ENCODE measurements at regions not wholly inside any gene's neighbourhood (a gene's known extent, or its start where the extent isn't known, plus 50 kb on each side); places are given as distances from the start of the nearest gene placed in this dataset.

- intact Hi-C loops (cut with DNase I; ENCODE audit: low total_unique reads): no loop called here
Measured at GRCh38 chr13:78103936-78104335, 185.3 kb upstream of the EDNRB start.

DNA sequence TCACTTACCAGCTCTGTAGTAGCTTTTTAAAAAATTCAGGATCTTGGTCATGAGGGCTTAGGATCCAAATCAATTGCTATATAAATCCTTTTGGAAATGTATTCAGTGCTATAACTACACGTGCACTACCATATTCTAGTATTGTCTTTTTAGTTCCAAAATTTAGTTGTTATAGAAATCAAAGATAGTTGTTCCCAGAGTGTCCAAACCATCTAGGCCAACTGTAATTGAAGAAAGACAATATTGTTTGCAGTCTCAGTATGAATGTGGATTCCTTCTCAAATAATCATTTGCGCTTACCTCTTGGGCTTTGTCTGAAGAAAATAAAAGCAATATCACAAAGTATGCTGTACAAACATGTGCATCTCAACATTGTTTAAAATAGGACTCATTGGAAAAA, 184.1 kb upstream of the EDNRB start:
- no peak for DNase-seq
- Histone ChIP-seq H3K9me3 (no peaks in the 10 kb centered on the region), H3K36me3 (ENCODE audit: low read depth, missing control alignments) (no peaks in the 10 kb centered on the region), H3K27me3 (no peaks in the 10 kb centered on the region), H3K4me3 (no peak overlapping the region), H3K4me1 (no peaks in the 10 kb centered on the region), H3K27ac (no peak overlapping the region)
- TF ChIP-seq POLR2A (IDR thresholded peaks at IDR 0.05) (no peak), CTCF (IDR thresholded peaks at IDR 0.05) (no peak)
- intact Hi-C loops (cut with DNase I; ENCODE audit: low total_unique reads): no loop called here
- 81 to 83% methylated on average over 2 of the region's 2 CpGs for WGBS, 2 donors

More at GRCh38 chr13:78103936-78104335, 185.3 kb upstream of the EDNRB start:
- Histone ChIP-seq H3K9me3 (no peaks in the 10 kb centered on the region), H3K4me1 (no peaks in the 10 kb centered on the region), H3K27me3 (no peaks in the 10 kb centered on the region), H3K4me3 (no peak overlapping the region), H3K36me3 (ENCODE audit: low read depth, missing control alignments) (no peaks in the 10 kb centered on the region), H3K27ac (no peak overlapping the region)
- 97 to 99% methylated on average over 2 of the region's 2 CpGs for WGBS, 2 donors
- TF ChIP-seq POLR2A (IDR thresholded peaks at IDR 0.05) (no peak), CTCF (IDR thresholded peaks at IDR 0.05) (no peak)
- DNase-seq: no peak

DNA sequence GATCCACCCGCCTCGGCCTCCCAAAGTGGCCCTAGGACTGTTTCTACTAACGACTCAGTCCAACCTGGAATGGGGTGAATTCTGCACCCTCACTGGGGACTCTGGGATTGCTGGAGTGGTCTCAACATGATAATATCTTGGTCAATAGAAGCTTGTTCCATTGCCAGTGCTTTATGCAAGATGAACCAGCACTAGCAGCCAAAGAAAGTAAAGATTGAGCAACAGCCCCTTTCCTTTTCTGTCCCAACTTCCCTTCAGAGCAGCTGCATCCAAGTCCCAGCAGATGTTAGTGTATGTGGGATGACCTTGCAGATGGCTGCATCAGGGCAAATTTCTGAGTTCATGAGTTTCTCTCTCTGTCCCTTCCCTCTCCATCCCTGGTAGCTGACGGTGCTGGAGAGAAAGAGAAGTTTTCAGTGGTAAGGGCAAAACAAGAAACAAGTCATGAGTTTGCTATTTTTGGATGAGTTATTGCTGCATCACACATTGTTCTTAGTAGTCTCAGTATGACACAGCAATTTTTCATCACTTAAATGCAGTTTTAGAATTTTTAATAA, 183.6 kb upstream of the EDNRB start:
- no peaks in the 10 kb centered on the region for H3K9me3 ChIP-seq
- no peaks in the 10 kb centered on the region for H3K36me3 ChIP-seq (ENCODE audit: low read depth, missing control alignments)
- peak; percentile 25 for DNase-seq
- no peak for TF ChIP-seq POLR2A (IDR thresholded peaks at IDR 0.05)
- TF ChIP-seq CTCF (IDR thresholded peaks at IDR 0.05): no peak
- no peak overlapping the region for H3K27ac ChIP-seq
- intact Hi-C loops (cut with DNase I; ENCODE audit: low total_unique reads): no loop called here
- no peaks in the 10 kb centered on the region for H3K4me1 ChIP-seq
- WGBS, 2 donors: 32 to 59% methylated on average over 4 of the region's 4 CpGs
- H3K4me3 ChIP-seq: no peak overlapping the region
- no peaks in the 10 kb centered on the region for H3K27me3 ChIP-seq

- no peaks in the 10 kb centered on the region for H3K27me3 ChIP-seq
- no peak for TF ChIP-seq CTCF (IDR thresholded peaks at IDR 0.05)
- no peak for TF ChIP-seq POLR2A (IDR thresholded peaks at IDR 0.05)
- no peak for DNase-seq
- 72 to 75% methylated on average over 4 of the region's 4 CpGs for WGBS, 2 donors
- H3K27ac ChIP-seq: no peak overlapping the region
- H3K4me3 ChIP-seq: no peak overlapping the region
- intact Hi-C loops (cut with DNase I; ENCODE audit: low total_unique reads): no loop called here
- H3K4me1 ChIP-seq: no peaks in the 10 kb centered on the region
- no peaks in the 10 kb centered on the region for H3K9me3 ChIP-seq
- H3K36me3 ChIP-seq (ENCODE audit: low read depth, missing control alignments): no peaks in the 10 kb centered on the region
Measured at GRCh38 chr13:78100486-78100885, 181.9 kb upstream of the EDNRB start.

- H3K27me3 ChIP-seq: no peaks in the 10 kb centered on the region
- H3K4me3 ChIP-seq: no peak overlapping the region
- H3K4me1 ChIP-seq: no peaks in the 10 kb centered on the region
- DNase-seq: no peak
- no peak overlapping the region for H3K27ac ChIP-seq
- TF ChIP-seq CTCF (IDR thresholded peaks at IDR 0.05): no peak
- TF ChIP-seq POLR2A (IDR thresholded peaks at IDR 0.05): no peak
- no peaks in the 10 kb centered on the region for H3K36me3 ChIP-seq (ENCODE audit: low read depth, missing control alignments)
- 79 to 85% methylated on average over 3 of the region's 3 CpGs for WGBS, 2 donors
- intact Hi-C loops (cut with DNase I; ENCODE audit: low total_unique reads): no loop called here
- no peaks in the 10 kb centered on the region for H3K9me3 ChIP-seq
Measured at GRCh38 chr13:78098249-78098648, 179.6 kb upstream of the EDNRB start.
